HK-2 (cell line): ENCODE measurements at regions not wholly inside any gene's neighbourhood (a gene's known extent, or its start where the extent isn't known, plus 50 kb on each side); places are given as distances from the start of the nearest gene placed in this dataset.
A peak's percentile ranks its signal among the peaks of the same experiment; 100 is the strongest.
"Not testable (repeated sequence)": the region's sequence is repeated elsewhere in the genome, so short reads cannot be mapped to it uniquely, and the experiment has no call there.

Experiments used
- DNase-seq: peaks from one replicate; pipeline ENCODE4 v3.0.0-alpha.2; 2018; ENCODE audit not compliant: unreplicated experiment

GRCh38 chr6:86256615-86257187 is 614.0 kb upstream of the SYNCRIP start:
- no peak for DNase-seq

DNA sequence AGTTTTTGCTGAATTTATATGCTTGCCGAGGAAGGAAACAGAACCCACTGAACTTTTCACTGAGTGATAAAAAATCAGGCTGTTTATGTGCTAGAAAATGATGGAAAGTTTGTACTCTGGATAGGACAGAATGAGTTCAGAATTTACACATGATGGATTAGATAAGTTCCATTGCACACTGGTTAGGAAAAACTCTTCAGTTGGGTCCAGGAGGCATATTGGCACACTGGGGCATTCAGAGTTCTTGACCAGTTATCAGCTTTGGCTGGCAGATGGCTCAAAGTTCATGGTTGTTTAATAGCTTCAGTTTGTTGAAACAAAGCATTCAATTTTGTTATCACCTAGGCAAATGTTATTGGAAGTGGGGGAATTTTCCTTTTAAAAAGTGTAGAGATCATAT is 613.3 kb upstream of the SYNCRIP start:
- no peak for DNase-seq

- no peak for DNase-seq
Observed at GRCh38 chr6:86251106-86251505, 608.4 kb upstream of the SYNCRIP start.

GRCh38 chr6:86217906-86218305 is 575.2 kb upstream of the SYNCRIP start:
- no peak for DNase-seq

DNA sequence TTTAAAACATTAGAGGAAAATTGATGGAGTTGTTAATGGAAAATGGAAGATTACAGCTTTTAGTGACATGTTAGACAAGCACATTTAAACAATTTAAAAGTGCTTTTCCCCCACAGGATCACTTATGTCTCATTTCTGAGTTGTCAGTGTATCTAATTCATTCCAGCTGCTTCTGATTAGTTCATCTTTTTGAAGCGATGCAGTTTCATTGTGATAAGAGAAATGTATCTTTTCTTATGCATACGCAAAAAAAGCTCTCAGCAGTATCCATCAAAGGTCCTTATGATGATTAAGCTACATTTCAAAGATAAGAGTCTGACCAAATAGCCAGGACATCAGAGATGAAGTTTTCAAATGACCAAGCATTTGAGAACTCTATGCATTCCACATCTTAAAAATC is 572.6 kb upstream of the SYNCRIP start:
- no peak for DNase-seq

DNA sequence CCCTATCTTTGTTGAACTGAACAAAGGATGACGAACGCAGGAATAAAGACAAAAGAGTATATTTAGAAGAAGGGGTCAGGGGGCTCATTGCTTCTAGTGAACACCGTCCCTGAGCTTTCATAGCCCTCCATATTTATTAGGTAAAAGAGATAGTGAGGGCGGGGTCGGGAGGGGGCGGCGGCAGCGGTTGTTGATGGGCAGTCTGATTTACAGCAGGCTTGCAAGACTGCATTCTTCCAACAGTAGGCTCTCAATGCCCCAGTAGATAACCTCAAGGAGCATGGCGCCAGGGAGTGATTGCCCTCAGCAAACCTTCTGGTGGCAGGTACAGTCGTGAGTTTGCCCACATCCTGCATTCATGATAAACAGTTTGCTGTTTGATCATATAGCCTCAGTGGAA is 563.3 kb upstream of the SYNCRIP start:
- DNase-seq: no peak

DNA sequence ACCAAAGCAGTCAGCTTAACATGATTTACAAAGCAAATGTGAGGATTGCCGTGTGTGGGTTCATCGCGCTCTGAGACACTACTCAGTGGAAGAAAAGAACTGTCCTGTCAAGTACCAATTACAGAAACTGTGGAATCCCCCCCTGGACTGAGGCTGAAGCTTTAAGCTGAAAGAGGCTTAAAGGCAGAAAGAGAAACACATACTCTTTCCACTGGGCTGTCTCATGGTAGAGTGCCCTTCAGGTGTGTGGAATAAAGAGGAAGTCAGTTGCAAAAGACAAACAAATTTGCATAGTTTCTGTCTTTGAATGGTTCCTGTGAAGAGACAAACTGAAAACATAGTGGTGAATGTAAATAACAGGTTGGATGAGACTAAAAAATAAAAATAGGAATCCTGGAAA is 560.4 kb upstream of the SYNCRIP start:
- DNase-seq: no peak

GRCh38 chr6:86193821-86194220 is 551.1 kb upstream of the SYNCRIP start:
- no peak for DNase-seq

- no peak for DNase-seq
Observed at GRCh38 chr6:86192123-86192522, 549.4 kb upstream of the SYNCRIP start.

DNA sequence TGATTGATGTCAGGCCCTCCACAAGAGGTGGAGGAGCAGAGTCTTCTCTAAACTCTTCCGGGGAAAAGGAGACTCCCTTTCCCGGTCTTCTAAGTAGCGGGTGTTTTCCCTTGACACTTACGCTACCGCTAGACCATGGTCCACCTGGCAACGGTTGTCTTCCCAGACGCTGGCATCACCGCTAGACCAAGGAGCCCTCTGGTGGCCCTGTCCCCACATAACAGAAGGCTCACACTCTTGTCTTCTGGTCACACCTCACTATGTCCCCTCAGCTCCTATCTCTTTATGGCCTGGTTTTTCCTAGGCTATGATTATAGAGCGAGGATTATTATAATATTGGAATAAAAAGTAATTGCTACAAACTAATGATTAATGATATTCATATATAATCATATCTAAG is 532.5 kb upstream of the SYNCRIP start:
- DNase-seq: peak; percentile 46

GRCh38 chr6:86154852-86155251 is 512.2 kb upstream of the SYNCRIP start:
- DNase-seq: no peak

GRCh38 chr6:86153521-86153920 is 510.8 kb upstream of the SYNCRIP start:
- no peak for DNase-seq

- no peak for DNase-seq
Observed at GRCh38 chr6:86152546-86152945, 509.9 kb upstream of the SYNCRIP start.

- DNase-seq: no peak
Observed at GRCh38 chr6:86148586-86148985, 505.9 kb upstream of the SYNCRIP start.

- DNase-seq: no peak
Observed at GRCh38 chr6:86147859-86148258, 505.2 kb upstream of the SYNCRIP start.

GRCh38 chr6:86147311-86147710 is 504.6 kb upstream of the SYNCRIP start:
- no peak for DNase-seq

- not testable (repeated sequence) for DNase-seq
Observed at GRCh38 chr6:86146751-86147150, 504.1 kb upstream of the SYNCRIP start.

GRCh38 chr6:86142326-86142725 is 499.6 kb upstream of the SYNCRIP start:
- no peak for DNase-seq

DNA sequence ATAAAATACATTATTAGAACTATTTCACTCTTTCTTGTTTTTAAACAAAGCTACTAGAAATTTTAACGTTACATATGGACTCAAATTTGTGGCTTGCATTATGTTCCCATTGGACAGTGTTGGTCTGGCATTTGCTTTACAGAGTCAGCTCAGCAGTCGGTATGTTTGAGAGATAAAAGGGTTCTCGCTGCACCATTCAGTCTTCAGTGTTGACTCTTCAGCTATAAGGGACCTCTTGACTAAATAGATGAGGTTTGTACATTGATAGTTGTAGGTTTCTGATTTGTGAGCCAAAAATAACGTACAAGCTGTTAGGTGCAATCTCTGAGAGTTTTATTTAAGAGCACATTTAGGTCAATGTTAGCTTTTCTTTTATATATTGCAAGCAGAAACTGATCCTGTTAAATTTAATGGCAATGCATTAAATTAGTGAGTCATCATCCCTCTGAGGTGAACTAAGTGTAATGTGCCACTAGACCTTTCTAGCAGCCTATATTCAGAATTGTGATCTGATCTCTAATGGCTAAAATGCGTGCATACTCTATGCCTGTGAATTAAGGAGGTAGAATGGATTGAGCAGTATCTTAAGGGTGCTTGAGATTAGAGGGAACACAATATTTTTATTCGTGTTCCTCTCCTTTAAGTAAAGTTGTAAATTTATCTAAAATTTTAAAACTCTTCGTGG is 485.6 kb upstream of the SYNCRIP start:
- DNase-seq: no peak

DNA sequence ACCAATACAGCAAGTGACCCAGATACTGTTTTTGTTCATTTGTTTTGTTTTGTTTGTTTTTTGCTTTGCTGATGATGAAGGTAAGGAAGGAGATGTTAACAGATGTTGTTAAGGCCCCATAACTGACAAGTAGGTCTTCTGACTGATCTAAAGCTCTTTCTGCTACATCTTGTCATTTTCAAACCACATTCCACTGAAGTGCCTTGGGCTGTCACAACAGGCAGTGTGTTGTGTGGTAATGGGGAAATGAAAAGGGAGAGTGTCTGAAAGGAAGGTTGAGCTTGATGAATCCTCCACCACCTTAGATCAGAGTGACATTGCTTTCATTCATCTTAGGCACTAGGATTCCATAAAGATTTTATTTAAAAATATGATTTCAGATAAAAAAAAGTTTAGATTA is 479.4 kb upstream of the SYNCRIP start:
- no peak for DNase-seq

DNA sequence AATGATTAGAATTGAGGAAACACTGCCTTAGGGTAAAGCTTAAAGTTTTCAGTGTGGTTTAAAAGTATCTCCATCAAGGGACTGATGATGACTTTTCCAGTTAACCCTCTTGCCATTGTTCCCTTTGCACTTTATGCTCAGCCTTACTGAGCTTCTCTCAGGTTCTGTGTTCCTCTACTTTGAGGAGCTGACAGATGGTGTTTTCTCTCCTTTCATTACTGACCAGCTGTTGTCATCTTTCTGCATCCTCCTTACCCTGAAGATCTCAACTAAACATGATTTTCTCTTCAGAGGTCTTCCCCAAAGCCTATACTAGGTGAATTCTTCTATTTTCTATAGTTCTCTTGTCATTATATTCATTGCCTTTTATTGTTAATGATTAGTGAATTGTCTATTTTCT is 475.6 kb upstream of the SYNCRIP start:
- no peak for DNase-seq

GRCh38 chr6:86107985-86108384 is 465.3 kb upstream of the SYNCRIP start:
- no peak for DNase-seq

DNA sequence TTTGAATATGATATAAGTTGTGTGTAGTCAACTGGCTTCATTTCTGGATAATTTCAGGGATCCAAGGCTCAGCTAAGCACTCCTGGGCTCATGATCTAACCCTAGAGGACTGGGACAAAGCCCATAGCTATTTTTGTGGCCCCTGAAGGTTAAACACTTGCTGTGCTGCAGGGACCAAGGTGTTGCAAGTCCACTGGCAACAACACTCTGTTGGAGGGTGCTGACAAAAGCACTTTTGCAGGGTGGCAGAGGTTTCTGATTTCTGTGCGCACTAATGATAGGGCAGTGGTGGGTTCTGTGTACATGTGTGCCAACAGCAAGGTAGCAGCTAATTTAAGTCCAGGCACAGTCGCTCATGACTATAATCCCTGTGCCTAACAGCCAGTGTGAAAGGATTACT is 445.3 kb upstream of the SYNCRIP start:
- no peak for DNase-seq

- DNase-seq: no peak
Observed at GRCh38 chr6:86079938-86080337, 437.3 kb upstream of the SYNCRIP start.
